Lung (tissue), 11 donors: ENCODE measurements at regions not wholly inside any gene's neighbourhood (a gene's known extent, or its start where the extent isn't known, plus 50 kb on each side); places are given as distances from the start of the nearest gene placed in this dataset.

ENCODE experiments used
- ATAC-seq: fragments of 200-7000 bp; cut with Tn5 transposase; one replicate; pipeline ENCODE4 v1.9.1; 2020; ENCODE audit warnings: moderate number of reproducible peaks; ENCODE audit not compliant: insufficient read depth, low FRiP score
- DNase-seq, 3 donors: peaks; one replicate each; pipeline ENCODE4 v3.0.0-alpha.2; 2013 to 2017
- H3K27ac ChIP-seq, 2 donors: one replicate each; pipeline ENCODE4 v1.5.1; 2013; ENCODE audit warnings: mild to moderate bottlenecking in 2 of 2, moderate library complexity in 2 of 2, control low read depth in 1 of 2, inconsistent platforms in 1 of 2, low read depth in 1 of 2, low read length in 1 of 2
- H3K27me3 ChIP-seq, 3 donors: one replicate each; pipeline ENCODE4 v1.5.1; 2013; ENCODE audit warnings: low read length in 2 of 3; ENCODE audit not compliant: control insufficient read depth in 3 of 3, insufficient read depth in 3 of 3
- H3K36me3 ChIP-seq, 4 donors: one replicate each; pipeline ENCODE4 v1.5.1; 2013; ENCODE audit warnings: low read length in 4 of 4, mild to moderate bottlenecking in 1 of 4, moderate library complexity in 1 of 4; ENCODE audit not compliant: control insufficient read depth in 4 of 4, insufficient read depth in 4 of 4
- H3K4me1 ChIP-seq, 5 donors: one replicate each; pipeline ENCODE4 v1.5.1; 2013; ENCODE audit warnings: low read length in 5 of 5, mild to moderate bottlenecking in 2 of 5, moderate library complexity in 1 of 5; ENCODE audit not compliant: control insufficient read depth in 5 of 5, insufficient read depth in 5 of 5
- H3K4me3 ChIP-seq: one replicate; pipeline ENCODE4 v1.5.1; 2013; ENCODE audit warnings: mild to moderate bottlenecking, control low read depth, moderate library complexity
- H3K9ac ChIP-seq, 2 donors: one replicate each; pipeline ENCODE4 v1.5.1; 2013; ENCODE audit warnings: low read length in 2 of 2, control low read depth in 1 of 2; ENCODE audit not compliant: insufficient read depth in 1 of 2
- H3K9me3 ChIP-seq, 4 donors: one replicate each; pipeline ENCODE4 v1.5.1; 2013; ENCODE audit warnings: low read length in 3 of 4, mild to moderate bottlenecking in 1 of 4, moderate library complexity in 1 of 4; ENCODE audit not compliant: control insufficient read depth in 4 of 4, insufficient read depth in 3 of 4
- CTCF ChIP-seq: IDR thresholded peaks from 2 replicates; pipeline ENCODE4 v1.5.1; 2012; ENCODE audit warnings: mild to moderate bottlenecking; ENCODE audit errors: control extremely low read depth, extremely low read depth
- WGBS, 2 donors: extraction: QIAGEN DNeasy Blood & Tissue Kit; methylation state at CpG; one replicate each; pipeline ENCODE4 v1.1.7; 2013; 5-methylcytosine and 5-hydroxymethylcytosine counted together
- donor health status: control.
- donor health status: control.
- donor health status: Bipolar disorder and iron deficiency.
- donor health status: healthy.
- donor health status: DM: yes; HTN: yes; CAD: no.

GRCh38 chr5:87572611-87573010, 159.9 kb upstream of the CCNH start:
- no peaks in the 10 kb centered on the region for H3K4me1 ChIP-seq
- H3K9ac ChIP-seq, result no peak overlapping the region

GRCh38 chr5:87572090-87572489, 159.4 kb upstream of the CCNH start:
- Histone ChIP-seq H3K4me1 (no peaks in the 10 kb centered on the region), H3K27me3 (no peaks in the 10 kb centered on the region), H3K36me3 (no peaks in the 10 kb centered on the region), H3K9ac (no peak overlapping the region), H3K27ac (no peak overlapping the region), H3K4me3 (no peak overlapping the region), H3K9me3 (peaks cover 0 to 2% (median 0%) of the 10 kb centered on the region in 4 donors)
- no peak for TF ChIP-seq CTCF
- 71 to 76% methylated on average over 2 of the region's 2 CpGs for WGBS, 2 donors
- ATAC-seq (no peak), DNase-seq (no peak)

More at GRCh38 chr5:87572611-87573010, 159.9 kb upstream of the CCNH start:
- TF ChIP-seq CTCF, result no peak
- ATAC-seq, result no peak
- Histone ChIP-seq H3K27ac (no peak overlapping the region), H3K27me3 (no peaks in the 10 kb centered on the region), H3K9me3 (peaks cover 0 to 1% (median 0%) of the 10 kb centered on the region in 4 donors), H3K36me3 (no peaks in the 10 kb centered on the region), H3K4me3 (no peak overlapping the region)
- 94% methylated on average over 8 of the region's 8 CpGs for WGBS, 2 donors
- no peak for DNase-seq

GRCh38 chr5:87570366-87570765, 157.6 kb upstream of the CCNH start:
- WGBS, 2 donors, result 77 to 81% methylated on average over 1 of the region's 1 CpG
- Histone ChIP-seq H3K27ac (no peak overlapping the region), H3K4me1 (no peaks in the 10 kb centered on the region), H3K4me3 (no peak overlapping the region), H3K27me3 (no peaks in the 10 kb centered on the region), H3K9me3 (peaks cover 0 to 2% (median 0%) of the 10 kb centered on the region in 4 donors), H3K9ac (no peak overlapping the region), H3K36me3 (no peaks in the 10 kb centered on the region)
- TF ChIP-seq CTCF, result no peak
- ATAC-seq, result no peak
- DNase-seq, result no peak

GRCh38 chr5:87562068-87562467, 149.3 kb upstream of the CCNH start:
- no peak for ATAC-seq

More at GRCh38 chr5:87562068-87562467, 149.3 kb upstream of the CCNH start:
- Histone ChIP-seq H3K27ac (no peak overlapping the region), H3K36me3 (no peaks in the 10 kb centered on the region), H3K27me3 (no peaks in the 10 kb centered on the region), H3K9ac (no peak overlapping the region), H3K9me3 (peaks cover 0 to 3% (median 0%) of the 10 kb centered on the region in 4 donors), H3K4me1 (no peaks in the 10 kb centered on the region), H3K4me3 (no peak overlapping the region)
- no peak for TF ChIP-seq CTCF
- no peak for DNase-seq
- WGBS, 2 donors, result 97 to 100% methylated on average over 1 of the region's 1 CpG
